ENCODE measurements at regions not wholly inside any gene's neighbourhood (a gene's known extent, or its start where the extent isn't known, plus 50 kb on each side); places are given as distances from the start of the nearest gene placed in this dataset.

DNA sequence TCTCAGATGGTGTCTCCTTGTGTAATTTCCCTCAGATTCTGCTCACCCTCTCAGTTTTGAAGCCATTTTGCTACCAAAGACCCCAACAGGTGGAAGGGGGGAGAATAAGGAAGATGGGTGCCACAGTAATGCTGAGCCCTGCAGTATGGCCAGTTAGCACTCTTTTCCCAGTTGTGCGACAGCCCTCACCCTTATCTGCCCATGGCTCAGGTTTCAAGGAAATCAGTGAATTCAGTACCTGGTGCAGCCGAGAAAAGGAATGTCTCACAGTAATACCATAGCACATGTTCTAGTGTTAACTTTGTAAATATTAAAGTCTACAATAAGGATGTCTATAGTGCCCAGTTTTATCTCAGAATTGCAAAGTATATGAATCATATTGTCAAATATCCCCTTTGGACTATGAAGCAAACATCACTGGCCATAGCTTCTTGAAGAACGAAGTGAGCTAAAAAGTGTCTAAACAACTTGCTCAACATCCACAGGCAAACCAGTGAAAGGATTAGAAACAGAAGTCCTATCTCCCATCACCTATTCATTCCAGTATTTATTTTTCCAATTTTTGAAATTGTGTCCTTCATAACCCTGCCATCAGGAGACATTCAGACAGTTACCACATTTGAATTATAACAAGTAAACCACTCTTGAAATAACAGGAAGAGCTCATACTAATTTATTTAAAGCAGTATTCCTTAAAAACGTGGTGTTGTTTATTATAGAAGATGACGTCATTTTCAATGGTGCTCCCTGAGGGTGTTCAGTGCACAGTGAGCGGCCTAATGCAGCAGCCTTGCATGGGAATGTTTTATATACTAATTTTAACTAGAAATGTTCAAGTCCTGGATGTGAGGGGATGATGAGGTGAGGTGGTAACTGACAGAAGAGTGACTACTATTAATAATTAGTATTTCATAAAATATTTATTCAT is 366.2 kb downstream of the TFAP2A start:
- DNase-seq (ENCODE audit: low read depth): no peak

DNA sequence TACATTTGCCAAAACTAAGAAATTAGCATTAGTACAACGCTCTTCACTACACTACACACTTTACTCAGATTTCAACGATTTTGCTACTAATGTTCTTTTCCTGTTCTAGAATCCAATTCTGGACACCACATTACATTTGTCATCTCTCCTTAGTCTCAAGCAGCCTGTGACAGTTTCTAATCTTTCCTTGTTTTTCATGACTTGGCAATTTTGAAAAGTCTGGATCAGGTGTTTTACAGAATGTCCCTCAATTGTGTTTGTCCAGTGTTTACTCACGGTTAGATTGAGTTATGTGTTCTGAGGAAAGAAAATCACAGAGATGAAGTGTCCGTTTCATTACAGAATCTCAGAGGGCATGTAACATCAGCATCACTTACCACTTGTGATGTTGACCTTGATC is 372.6 kb downstream of the TFAP2A start:
- DNase-seq (ENCODE audit: low read depth): no peak

DNA sequence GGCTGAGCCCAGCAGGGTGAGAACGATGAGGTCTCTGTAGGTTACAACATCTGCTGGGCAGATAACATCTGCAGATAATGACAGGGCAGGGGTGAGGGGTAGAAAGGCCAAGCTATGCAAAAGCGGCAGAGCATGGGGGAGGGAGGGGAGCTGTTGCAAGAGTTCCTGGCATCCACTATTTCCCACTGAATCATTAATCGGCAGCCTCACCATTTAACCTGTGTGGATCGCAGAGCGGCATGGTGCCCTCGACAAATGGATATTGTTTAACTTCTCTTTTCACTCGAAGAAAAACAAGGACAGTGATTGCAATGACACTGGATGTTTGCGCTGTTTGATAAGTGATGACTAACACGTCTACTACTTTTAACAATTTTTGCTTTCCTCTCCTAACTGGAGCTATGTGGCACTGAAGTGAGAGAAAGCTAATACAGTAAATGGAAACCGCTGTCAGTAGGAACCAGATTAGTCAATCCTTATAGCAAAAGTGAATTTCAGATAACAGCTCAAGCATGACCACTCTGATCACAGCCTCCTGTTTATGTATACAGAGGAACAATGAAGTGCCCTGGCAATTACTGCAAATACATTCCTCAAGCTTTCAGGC is 381.5 kb downstream of the TFAP2A start:
- DNase-seq (ENCODE audit: low read depth): peak; percentile 62

DNA sequence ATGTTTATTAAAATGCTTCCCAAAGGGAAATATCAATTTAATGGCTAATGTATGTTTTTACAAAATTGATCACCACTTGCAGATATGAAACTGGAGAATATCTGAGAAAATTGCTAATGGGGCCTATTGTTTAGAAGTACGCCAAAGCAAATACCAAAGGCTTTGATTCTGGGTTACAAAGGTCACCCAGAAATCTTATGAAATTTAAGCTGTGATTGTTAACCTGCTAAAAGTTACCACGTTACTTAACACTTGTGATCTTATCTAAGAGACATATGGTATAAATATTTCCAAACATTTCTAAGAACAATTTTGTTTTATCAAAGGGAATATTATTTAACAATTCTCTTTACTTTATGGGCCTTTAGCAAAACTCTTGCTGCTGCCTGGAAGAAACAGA is 383.3 kb downstream of the TFAP2A start:
- DNase-seq (ENCODE audit: low read depth): no peak

DNA sequence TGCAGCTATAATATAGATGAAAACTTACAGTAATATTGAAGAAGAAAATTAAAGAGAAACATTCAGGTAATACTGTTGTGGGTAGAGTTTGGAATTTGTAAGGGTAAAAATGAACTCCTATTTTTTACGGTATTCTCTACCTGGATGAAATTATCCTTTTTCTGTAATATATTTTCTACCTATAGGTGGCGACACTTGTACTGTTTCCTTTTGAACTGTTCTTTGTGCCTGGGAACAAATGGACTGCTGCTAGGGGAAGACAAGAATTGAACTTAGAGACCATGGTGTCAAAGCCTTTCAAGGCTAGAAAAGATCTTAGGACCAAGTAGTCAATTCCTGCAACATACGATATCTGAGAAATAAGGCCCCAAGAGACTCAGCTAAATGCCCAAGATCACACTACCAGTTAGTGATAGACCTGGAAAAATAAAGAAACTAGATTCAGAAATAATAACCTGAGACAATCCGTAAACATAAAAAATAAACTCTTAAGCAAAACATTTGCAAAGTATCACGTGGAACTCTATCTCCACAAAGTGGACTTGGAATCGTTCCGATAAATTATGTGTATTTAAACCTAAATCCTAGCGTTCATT is 383.8 kb downstream of the TFAP2A start:
- DNase-seq (ENCODE audit: low read depth): peak; percentile 16

DNA sequence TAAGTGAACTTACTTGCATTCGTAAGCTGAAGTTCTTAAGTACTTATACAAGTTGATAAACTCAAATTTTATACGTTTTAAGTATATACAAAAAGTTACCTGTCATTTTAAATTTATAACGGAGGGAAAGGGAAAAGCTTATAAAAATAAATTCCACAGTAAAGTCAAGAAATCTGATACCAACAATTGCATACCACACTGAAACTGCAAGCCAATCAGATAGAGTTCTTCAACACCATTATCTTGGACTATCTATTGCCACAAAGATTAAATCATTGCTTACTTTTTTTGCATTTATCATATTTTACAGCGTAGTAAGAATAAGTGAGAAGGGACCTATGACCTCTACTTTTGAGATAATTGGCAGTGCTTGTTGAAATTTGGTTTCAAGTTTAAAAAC is 386.7 kb downstream of the TFAP2A start:
- no peak for DNase-seq (ENCODE audit: low read depth)

DNA sequence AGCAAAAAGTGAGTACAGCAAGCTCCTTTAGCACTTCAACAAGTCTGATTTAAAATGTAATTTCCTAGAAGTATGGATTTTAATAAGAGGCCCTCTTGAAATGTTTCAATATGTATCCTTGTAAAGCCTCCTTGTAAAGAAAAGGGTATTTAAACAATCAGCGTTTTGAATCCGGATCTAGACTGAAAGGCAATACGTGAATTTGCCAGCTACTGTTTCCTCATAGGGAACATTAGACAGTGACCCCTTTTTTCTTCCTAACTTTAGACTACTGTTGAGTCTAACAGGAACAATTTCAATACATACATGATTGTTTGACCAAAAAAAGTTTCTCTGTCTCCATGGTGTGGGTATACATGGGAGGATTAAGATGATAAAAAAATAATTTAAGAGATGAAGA is 395.0 kb downstream of the TFAP2A start:
- DNase-seq (ENCODE audit: low read depth): no peak

DNA sequence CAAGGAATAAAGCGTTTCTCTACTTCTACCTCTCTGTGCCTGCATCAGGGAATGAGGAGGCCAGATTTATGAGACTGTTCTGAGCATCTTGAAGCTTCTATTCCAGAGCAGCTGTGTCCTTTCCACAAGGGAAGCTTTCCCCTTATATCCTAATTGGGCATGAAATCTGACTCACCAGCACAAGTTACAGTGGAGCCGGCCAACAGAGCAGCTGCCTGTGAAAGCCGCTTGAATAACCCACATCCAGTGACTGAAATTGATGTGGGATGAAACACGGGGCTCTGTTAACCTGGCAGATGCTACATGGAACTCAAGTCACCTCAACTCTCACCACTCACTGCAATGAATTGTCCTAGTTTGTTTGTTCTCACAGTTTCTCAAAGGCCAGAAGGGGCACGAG is 400.3 kb downstream of the TFAP2A start:
- DNase-seq (ENCODE audit: low read depth): peak; percentile 45

DNA sequence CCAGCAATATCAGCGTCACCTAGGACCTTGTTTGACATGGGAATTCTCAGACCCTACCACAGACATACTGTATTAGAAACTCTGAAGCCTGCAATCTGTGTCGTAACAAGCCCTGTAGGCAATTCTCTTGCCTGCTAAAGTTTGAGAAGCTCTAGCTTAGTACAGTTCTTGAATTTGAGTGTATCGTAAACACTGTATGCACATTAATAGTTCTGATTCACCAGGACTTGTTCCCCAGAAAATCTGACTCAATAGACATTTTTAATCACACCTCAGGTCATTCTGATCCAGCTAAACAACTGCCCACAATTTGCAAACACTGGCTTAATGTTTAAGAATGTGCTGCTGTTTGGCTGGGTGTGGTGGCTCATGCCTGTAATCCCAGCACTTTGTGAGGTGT is 414.3 kb downstream of the TFAP2A start:
- no peak for DNase-seq (ENCODE audit: low read depth)

DNA sequence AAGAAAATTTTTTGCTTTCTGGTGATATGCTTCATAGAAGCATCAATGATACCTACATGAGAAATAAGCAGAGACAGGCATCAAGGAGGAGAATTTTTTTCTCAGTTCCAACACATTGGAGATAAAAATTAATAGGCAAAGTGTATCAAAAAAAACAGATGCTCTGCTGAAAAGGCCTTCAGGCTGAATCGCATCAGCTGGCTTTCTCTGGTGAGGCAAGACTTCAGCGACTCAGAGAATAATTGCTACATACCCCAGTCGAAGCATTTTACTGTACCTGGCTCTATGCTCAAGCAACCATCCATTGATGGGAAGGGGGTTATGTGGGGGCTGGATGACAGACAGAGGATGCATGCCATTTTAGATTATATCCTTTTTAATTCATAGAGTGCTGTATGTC is 415.1 kb downstream of the TFAP2A start:
- DNase-seq (ENCODE audit: low read depth): no peak

DNA sequence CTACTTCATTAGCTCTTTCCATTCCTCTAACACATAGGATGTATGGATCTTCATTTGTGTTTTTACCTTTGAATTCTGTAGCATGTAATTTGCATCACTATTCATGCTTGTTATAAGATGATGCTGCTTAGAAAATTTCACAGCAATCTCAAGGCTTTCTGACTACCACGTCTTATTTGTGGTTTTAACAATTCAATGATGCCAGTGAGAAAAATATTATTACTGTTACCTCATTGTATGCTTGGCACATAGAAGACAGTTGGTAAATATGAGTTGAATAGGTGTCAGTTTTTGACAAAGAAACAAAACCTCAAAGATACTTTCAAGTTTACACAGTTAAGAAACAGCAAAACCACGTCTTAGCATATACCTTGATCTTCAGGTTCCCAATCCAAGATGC is 428.6 kb downstream of the TFAP2A start:
- DNase-seq (ENCODE audit: low read depth): no peak

DNA sequence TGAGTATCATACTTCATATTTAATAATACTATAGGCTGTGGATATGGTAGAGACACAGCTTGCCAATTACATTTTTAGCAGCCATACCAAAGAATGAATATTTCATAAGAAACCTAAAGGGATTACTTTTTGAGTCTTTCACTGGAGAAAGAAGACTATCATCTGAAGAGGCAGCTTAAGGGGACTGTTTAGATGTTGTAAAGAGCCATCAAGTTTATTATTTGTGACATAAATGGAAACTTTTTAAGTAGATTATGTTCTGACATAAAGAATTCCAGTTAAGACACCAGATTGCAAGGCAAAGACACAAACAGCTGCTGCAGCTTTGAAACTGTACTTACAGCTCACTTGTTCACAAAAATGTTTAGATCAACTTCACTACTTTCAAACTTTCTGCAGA is 429.4 kb downstream of the TFAP2A start:
- no peak for DNase-seq (ENCODE audit: low read depth)

DNA sequence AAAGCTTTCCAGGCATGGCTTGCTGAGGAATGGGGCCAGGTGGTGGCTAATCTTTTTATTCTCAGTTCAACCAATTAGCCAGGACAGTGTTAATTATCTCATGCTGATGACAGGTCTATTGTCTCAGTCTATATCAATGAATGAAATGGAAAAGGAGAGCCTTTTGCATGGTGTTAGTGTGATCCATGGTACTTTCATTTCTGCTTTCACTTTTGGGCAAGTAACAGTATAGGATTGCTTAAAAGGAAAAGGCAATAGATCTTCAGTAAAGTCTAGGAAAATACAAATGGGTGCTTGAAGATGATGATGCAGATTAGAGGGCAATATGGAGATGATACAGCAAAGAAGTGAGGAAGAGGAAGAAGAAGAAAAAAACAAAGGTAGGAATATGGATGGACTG is 430.3 kb downstream of the TFAP2A start:
- no peak for DNase-seq (ENCODE audit: low read depth)

DNA sequence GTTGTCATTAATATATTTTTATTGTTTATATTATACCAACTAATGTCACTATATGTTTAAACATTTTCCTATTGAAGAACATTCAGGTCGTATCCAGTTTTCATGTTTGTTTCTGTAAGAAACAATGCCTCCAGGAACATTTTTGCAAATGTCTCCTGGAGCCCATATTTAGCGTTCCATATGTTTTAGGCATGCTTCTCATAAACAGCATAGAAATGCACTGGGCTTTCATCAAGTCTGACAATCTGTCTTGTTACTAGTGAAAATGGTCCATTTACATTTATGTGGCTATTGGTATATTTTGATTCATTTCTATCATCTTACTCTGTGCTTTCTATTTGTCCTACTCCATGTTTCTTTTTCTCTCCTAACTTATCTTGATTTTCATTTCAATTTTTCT is 431.7 kb downstream of the TFAP2A start:
- DNase-seq (ENCODE audit: low read depth): no peak

DNA sequence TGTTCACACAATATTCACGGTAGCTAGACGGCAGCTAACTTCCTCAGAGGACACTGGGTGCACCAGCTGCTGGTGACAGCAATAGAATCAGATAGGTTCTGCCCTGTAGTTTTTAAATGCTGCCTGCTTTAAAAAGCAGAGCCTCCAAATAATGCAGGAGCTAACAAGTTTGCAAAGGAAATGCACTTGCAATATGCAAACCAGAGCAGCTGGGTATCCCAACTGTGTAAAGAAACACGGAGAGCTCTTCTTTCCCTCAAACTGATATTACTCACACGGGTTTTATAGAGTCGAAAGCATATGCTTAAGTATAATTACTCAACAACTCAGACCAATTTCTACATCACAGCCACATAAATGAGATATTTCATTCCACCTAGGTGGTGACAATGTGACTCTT is 432.7 kb downstream of the TFAP2A start:
- no peak for DNase-seq (ENCODE audit: low read depth)

DNA sequence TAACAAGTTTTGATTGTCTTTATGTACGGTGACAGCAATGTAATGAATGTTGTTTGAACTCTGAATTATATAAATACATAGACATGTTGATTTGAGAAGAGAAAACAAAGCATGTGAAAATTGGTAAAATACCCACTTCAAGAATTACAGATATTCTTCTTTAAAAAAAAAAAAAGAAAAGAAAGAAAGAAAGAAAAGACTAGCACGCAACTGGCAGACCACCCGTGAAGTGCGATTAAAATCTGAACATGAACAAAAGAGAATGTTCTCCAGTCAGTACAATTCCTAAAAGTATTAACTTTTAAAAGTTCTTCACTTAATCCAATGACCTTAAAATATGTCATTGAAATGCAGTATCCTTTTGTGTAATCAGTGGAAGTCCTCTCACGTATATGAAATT is 434.9 kb downstream of the TFAP2A start:
- DNase-seq (ENCODE audit: low read depth): no peak

DNA sequence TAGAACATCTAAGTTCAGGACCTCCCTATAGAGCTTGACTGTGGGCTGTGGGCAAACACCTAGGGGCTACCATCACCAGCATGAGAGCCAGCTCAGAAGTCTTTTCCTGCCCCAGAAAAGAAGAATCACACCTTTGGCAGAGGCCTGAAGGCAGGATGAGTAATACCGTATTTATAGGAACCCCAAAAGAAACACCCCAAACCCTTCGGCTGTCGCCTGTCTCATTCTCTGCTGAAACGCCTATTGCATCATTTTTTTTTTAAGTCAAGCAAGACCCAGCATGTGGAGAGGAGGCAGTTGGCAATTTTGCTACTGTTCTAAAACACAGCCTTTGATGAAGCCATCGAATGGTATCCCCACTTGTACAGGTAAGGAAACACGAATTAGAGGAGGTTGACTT is 436.4 kb downstream of the TFAP2A start:
- no peak for DNase-seq (ENCODE audit: low read depth)

DNA sequence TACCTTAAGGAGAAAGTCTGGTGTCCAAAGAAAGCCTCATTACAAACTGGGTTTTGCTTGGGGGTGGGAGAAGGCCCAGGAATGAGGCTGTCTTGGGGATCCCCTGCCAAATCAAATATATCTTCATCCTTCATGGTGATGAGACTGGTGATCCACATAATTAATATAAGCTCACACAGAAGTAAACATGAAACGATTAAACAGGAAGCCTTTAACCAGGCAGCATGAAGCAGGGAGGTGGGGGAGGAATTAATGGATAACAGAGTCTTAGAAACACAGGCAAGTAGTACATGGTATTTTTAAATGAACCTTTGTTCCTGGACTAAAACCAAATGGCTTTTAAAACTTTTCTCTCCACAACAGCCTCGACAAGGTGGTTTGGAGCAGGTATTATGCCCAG is 437.5 kb downstream of the TFAP2A start:
- DNase-seq (ENCODE audit: low read depth): no peak

DNA sequence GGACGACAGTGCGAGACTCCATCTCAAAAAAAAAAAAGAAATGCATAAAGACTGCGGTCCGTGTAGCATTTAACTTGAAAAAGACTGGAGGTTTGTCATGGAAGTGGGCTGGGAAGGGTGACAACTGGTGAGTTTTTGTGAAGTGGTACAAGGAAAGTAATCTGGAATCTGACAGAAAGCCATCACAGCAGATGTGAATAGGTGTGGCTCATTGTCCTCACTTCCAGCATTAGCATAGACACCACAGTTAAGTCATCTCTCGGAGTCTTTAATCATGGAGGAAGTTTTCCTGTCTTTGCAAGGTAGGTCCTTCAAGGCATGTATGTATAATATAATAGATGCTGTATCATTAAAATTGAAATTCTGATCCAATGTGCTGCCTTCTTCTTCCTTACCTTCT is 453.2 kb downstream of the TFAP2A start:
- DNase-seq (ENCODE audit: low read depth): no peak

DNA sequence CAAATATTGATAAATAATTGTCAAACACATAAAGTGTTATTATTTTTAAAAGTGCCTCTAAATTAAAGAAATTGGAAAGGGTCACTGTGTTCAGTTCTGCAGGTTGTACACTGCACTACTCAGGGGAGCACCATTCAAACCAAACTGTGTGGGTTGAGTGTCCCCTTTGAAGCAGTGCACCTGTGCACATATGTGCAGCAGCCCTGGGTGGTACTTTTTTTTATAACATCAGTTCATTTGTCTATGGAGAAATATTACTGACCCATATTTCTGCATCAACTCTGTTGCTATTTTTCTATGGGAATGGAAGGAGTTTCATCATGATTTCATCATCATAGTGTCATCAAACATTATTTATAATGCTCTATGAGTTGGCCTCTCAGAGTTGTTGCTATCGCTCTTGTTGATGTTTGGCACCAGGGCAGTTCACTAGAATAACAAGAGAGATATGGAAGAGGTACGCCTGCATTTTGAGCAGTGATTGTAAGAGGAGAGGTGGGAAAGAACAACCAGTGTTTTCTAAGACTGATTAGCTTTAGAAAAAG is 457.6 kb downstream of the TFAP2A start:
- DNase-seq (ENCODE audit: low read depth): no peak

DNA sequence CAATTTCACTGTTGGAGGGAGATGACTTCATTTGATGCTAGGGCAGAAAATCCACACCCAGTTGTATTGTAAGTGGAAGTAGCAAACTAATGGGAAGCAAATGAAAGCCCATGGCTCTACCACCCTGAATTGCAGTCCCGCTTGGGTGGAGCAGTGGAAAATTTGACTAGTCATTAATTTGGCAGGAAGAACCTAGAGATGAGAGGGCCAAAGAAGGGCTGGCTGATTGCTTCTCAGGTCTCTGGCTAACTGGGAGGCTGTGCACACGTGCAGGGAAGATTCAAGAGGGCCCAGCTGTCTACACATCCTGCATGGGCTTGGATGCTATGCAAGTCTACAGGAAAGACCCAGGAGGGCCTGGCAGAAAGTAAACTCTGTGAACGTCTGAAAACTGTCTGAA is 466.2 kb downstream of the TFAP2A start:
- peak; percentile 7 for DNase-seq (ENCODE audit: low read depth)

DNA sequence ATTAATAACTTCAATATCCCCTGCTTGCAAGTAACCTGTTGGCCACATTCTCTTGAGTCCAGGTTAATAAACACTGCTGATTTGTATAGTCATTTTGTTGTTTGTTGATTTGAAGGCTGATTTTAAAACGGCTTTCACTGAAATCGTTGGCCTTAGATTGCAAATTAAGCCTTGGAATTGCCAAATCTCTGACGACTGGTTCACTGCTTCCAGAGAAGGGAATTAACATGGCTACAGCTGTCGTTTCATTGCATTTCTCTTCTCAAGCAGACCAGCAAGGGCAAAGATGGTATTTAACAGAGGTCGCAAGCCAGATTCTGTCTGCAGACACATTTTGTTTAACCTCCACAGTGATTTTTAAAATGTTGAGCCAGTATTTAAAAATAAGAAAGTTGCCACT is 470.9 kb downstream of the TFAP2A start:
- no peak for DNase-seq (ENCODE audit: low read depth)

DNA sequence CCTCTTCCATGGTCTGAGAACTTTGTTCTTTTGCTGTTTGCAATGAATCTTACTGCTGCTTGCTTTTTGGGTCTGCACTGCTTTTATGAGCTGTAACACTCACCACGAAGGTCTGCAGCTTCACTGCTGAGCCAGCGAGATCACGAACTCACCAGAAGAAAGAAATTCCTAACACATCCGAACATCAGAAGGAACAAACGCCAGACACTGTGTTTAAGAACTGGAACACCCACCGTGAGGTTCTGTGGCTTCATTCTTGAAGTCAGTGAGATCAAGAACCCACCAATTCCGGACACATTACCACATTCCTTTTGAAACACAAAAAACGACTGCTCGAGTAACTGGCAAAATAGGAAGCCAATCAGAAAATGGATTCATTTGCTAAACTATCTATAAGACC is 471.8 kb downstream of the TFAP2A start:
- DNase-seq (ENCODE audit: low read depth): no peak

Data from RPMI7951 (cell line).